Heart right ventricle (tissue), 16 donors: ENCODE measurements at regions not wholly inside any gene's neighbourhood (a gene's known extent, or its start where the extent isn't known, plus 50 kb on each side); places are given as distances from the start of the nearest gene placed in this dataset.

Source experiments
- ATAC-seq, 8 donors: fragments of 200-7000 bp; cut with Tn5 transposase; one replicate each; pipeline ENCODE4 v1.9.1; 2020; ENCODE audit warnings: mild to moderate bottlenecking in 8 of 8, moderate library complexity in 8 of 8, moderate number of reproducible peaks in 1 of 8
- DNase-seq, 2 donors: peaks; one replicate each; pipeline ENCODE4 v3.0.0-alpha.2; 2020
- H3K27ac ChIP-seq, 10 donors: fragments of 200-600 bp; sonication (generic) in 2 of 10; one replicate each; pipeline versions ENCODE4 v1.5.0 to v1.8.0; 2020 to 2022; ENCODE audit warnings: mild to moderate bottlenecking in 3 of 10
- H3K27me3 ChIP-seq, 7 donors: fragments of 200-600 bp; one replicate each; pipeline ENCODE4 v1.8.0; 2021 to 2022; ENCODE audit warnings: mild to moderate bottlenecking in 2 of 7
- H3K36me3 ChIP-seq, 9 donors: fragments of 200-600 bp; sonication (generic) in 1 of 9; one replicate each; pipeline versions ENCODE4 v1.5.0 to v1.8.0; 2020 to 2022; ENCODE audit warnings: mild to moderate bottlenecking in 2 of 9
- H3K4me1 ChIP-seq, 9 donors: fragments of 200-600 bp; sonication (generic) in 1 of 9; one replicate each; pipeline versions ENCODE4 v1.5.0 to v1.8.0; 2020 to 2022; ENCODE audit warnings: mild to moderate bottlenecking in 4 of 9
- H3K4me3 ChIP-seq, 10 donors: fragments of 200-600 bp; sonication (generic) in 2 of 10; one replicate each; pipeline versions ENCODE4 v1.5.0 to v1.8.0; 2020 to 2022; ENCODE audit warnings: mild to moderate bottlenecking in 7 of 10, moderate library complexity in 2 of 10
- H3K9me3 ChIP-seq, 11 donors: fragments of 200-600 bp in 10 of 11; sonication (generic) in 2 of 11; one replicate each; pipeline versions ENCODE4 v1.5.0 to v1.8.0; 2013 to 2022; ENCODE audit warnings: mild to moderate bottlenecking in 2 of 11, control low read depth in 1 of 11, moderate library complexity in 1 of 11
- WGBS, 2 donors: extraction: QIAGEN DNeasy Blood & Tissue Kit; methylation state at CpG; one replicate each; pipeline ENCODE4 v1.1.7; 2013; ENCODE audit warnings: inconsistent platforms in 1 of 2; 5-methylcytosine and 5-hydroxymethylcytosine counted together
- intact Hi-C, 10 donors: fragments of 100-400 bp; cut with DNase I; formaldehyde crosslinking; loops; one replicate each; pipeline versions ENCODE4 v1.11.1 to v1.14.2; 2022
- TF ChIP-seq, protein P1 (sequence below), 9 donors: fragments of 200-600 bp; sonication (generic) in 2 of 9; IDR thresholded peaks; one replicate each; pipeline versions ENCODE4 v1.5.0 to v1.8.0; 2021 to 2022; ENCODE audit warnings: antibody characterized with exemption in 9 of 9, mild to moderate bottlenecking in 5 of 9, moderate library complexity in 1 of 9
- donor health status: Arrhythmogenic right ventricular cardiomyopathy.
- donor health status: ischemic (EF 13 %, LVEDD 7.1; RV severe dilation, severe dysfunction).
- donor health status: healthy with polysubstance abuse.
- donor health status: DM: no; HTN: yes; CAD: no.
- donor health status: DM: no; HTN: no; CAD: no.
- donor health status: ischemic (EF 25% LVEDD 6.9; RV normal size, moderate dysfunction).
- donor health status: ischemic (EF 25% LVEDD 5.7; RV mildly dilated, moderate dysfunction).
- donor health status: healthy.
- donor health status: DM: yes; HTN: yes; CAD: no.
- donor health status: Ischemic cardiomyopathy.
- donor health status: ischemic (EF 35%, LVEDD 5.7; RV mildly dilated, moderate dysfunction).
- donor health status: nonischemic (EF 11% LVEDD 7.7; RV severe dilation, severe dysfunction).
- donor health status: DM: yes; HTN: yes; CAD: no.
- donor health status: PGD.
- donor health status: ischemic (EF 29% LVEDD 5.4; RV normal size, mild dysfunction).
- donor health status: nonischemic (EF 23%, LVEDD 6.1; RV moderate dilation, normal function).

DNA sequence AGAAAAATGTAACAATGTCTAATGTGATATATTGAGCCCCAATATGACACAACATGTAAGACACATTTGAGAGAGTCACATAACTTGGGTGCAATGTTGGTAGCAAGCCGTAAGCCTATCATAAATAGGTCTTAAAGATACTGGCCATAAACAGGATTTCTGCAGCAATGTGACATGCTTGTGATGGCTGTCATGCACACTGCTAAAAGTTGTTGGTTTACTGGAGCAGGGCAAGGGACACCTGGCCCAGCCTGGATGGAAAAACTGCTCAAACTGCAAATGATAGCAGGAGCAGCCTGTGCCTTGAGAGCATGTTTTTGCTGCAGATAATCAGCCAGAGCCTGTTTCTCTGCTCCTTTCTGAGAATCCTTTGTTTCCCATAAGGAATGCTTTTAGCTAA is 136.7 kb upstream of the ZNF91 start:
- no peaks in the 10 kb centered on the region for H3K36me3 ChIP-seq
- TF ChIP-seq, protein P1, sequence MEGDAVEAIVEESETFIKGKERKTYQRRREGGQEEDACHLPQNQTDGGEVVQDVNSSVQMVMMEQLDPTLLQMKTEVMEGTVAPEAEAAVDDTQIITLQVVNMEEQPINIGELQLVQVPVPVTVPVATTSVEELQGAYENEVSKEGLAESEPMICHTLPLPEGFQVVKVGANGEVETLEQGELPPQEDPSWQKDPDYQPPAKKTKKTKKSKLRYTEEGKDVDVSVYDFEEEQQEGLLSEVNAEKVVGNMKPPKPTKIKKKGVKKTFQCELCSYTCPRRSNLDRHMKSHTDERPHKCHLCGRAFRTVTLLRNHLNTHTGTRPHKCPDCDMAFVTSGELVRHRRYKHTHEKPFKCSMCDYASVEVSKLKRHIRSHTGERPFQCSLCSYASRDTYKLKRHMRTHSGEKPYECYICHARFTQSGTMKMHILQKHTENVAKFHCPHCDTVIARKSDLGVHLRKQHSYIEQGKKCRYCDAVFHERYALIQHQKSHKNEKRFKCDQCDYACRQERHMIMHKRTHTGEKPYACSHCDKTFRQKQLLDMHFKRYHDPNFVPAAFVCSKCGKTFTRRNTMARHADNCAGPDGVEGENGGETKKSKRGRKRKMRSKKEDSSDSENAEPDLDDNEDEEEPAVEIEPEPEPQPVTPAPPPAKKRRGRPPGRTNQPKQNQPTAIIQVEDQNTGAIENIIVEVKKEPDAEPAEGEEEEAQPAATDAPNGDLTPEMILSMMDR (IDR thresholded peaks at IDR 0.05), result no peak
- H3K27ac ChIP-seq, result no peak overlapping the region
- H3K4me3 ChIP-seq, result no peak overlapping the region
- no peaks in the 10 kb centered on the region for H3K4me1 ChIP-seq
- ATAC-seq (no peak), DNase-seq (no peak)
- intact Hi-C loops, result no loop called here
- 87 to 96% methylated on average over 1 of the region's 1 CpG for WGBS, 2 donors
- peaks cover 0 to 42% (median 0%) of the 10 kb centered on the region in 11 donors for H3K9me3 ChIP-seq
- H3K27me3 ChIP-seq, result no peaks in the 10 kb centered on the region

DNA sequence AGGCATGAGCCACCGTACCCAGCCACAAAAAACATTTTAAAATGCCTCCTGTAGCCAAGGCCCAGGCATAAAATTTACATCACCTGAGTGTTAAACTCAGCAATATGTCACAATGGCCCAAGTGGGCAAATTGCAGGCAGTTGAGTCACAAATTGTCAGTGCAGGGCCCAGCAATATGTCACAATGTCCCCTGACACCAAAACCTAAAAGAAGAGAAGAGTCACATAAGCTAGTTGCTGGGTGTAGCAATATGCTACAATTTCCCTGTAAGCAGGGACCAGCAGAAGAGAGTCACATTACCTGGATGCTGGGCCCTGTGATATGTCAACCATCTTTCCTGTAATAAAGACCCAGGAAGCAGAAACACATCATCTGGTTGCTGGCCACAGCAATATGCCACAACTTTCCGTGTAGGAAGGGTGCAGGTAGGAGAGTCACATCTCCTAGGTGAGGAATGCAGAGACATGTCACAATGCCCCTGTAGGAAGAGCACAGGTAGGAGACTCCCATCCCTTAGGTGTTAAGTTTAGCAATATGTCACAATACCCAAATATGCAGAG is 136.0 kb upstream of the ZNF91 start:
- Histone ChIP-seq H3K27ac (no peak overlapping the region), H3K9me3 (peaks cover 0 to 46% (median 0%) of the 10 kb centered on the region in 11 donors), H3K27me3 (no peaks in the 10 kb centered on the region), H3K36me3 (no peaks in the 10 kb centered on the region), H3K4me3 (no peak overlapping the region), H3K4me1 (no peaks in the 10 kb centered on the region)
- TF ChIP-seq, protein P1 (IDR thresholded peaks at IDR 0.05), result no peak
- no peak for DNase-seq
- intact Hi-C loops, result no loop called here
- ATAC-seq, result no peak
- 55 to 59% methylated on average over 2 of the region's 2 CpGs for WGBS, 2 donors

- DNase-seq (no peak), ATAC-seq (no peak)
- Histone ChIP-seq H3K9me3 (peaks cover 0 to 39% (median 0%) of the 10 kb centered on the region in 11 donors), H3K27ac (no peak overlapping the region), H3K4me1 (no peaks in the 10 kb centered on the region), H3K27me3 (no peaks in the 10 kb centered on the region), H3K36me3 (no peaks in the 10 kb centered on the region), H3K4me3 (no peak overlapping the region)
- intact Hi-C loops, result no loop called here
- TF ChIP-seq, protein P1 (IDR thresholded peaks at IDR 0.05), result no peak
Measured at GRCh38 chr19:23528376-23528775, 133.1 kb upstream of the ZNF91 start.

GRCh38 chr19:23527797-23528196 is 132.5 kb upstream of the ZNF91 start:
- intact Hi-C loops, result no loop called here

More at GRCh38 chr19:23527797-23528196, 132.5 kb upstream of the ZNF91 start:
- H3K4me1 ChIP-seq, result no peaks in the 10 kb centered on the region
- no peak for DNase-seq
- no peaks in the 10 kb centered on the region for H3K27me3 ChIP-seq
- peaks cover 0 to 39% (median 0%) of the 10 kb centered on the region in 11 donors for H3K9me3 ChIP-seq
- WGBS, 2 donors, result 72 to 75% methylated on average over 2 of the region's 2 CpGs
- TF ChIP-seq, protein P1 (IDR thresholded peaks at IDR 0.05), result no peak
- no peak overlapping the region for H3K4me3 ChIP-seq
- H3K36me3 ChIP-seq, result no peaks in the 10 kb centered on the region
- no peak for ATAC-seq
- no peak overlapping the region for H3K27ac ChIP-seq
